CD4-positive, CD25-positive, alpha-beta regulatory T cell (primary cell): ENCODE measurements at regions not wholly inside any gene's neighbourhood (a gene's known extent, or its start where the extent isn't known, plus 50 kb on each side); places are given as distances from the start of the nearest gene placed in this dataset.

ENCODE experiments used
- ATAC-seq, 2 donors: fragments of 150-1000 bp; cut with Tn5 transposase; one replicate each; pipeline ENCODE4 v1.10.0; 2021; ENCODE audit warnings: low read depth in 2 of 2, moderate number of reproducible peaks in 2 of 2, moderate library complexity in 1 of 2
- DNase-seq, 3 donors: peaks; one replicate each; pipeline versions ENCODE4 v3.0.0 to v3.0.0-alpha.2; 2012 to 2022; ENCODE audit warnings: mixed read lengths in 1 of 3
- H3K27ac ChIP-seq: one replicate; pipeline ENCODE4 v1.7.0; 2013; ENCODE audit warnings: mild to moderate bottlenecking, low read length; ENCODE audit not compliant: insufficient read depth, poor library complexity, severe bottlenecking
- H3K27me3 ChIP-seq: one replicate; pipeline ENCODE4 v1.7.0; 2013; ENCODE audit warnings: low read length; ENCODE audit not compliant: control insufficient read depth, insufficient read depth
- H3K36me3 ChIP-seq: one replicate; pipeline ENCODE4 v1.7.0; 2013; ENCODE audit warnings: mild to moderate bottlenecking, low read length, moderate library complexity; ENCODE audit not compliant: control insufficient read depth, insufficient read depth
- H3K4me1 ChIP-seq: 2 replicates; pipeline ENCODE4 v1.7.0; 2013; ENCODE audit warnings: mild to moderate bottlenecking, low read length; ENCODE audit not compliant: insufficient read depth, control insufficient read depth, poor library complexity, severe bottlenecking
- H3K4me3 ChIP-seq: one replicate; pipeline ENCODE4 v1.7.0; 2013; ENCODE audit warnings: low read depth, mild to moderate bottlenecking, low read length, moderate library complexity
- H3K9me3 ChIP-seq, 2 experiments: 1 replicate in 1 of 2; 2 replicates in 1 of 2; pipeline ENCODE4 v1.7.0; 2013; ENCODE audit warnings: low read length in 2 of 2, mild to moderate bottlenecking in 1 of 2, moderate library complexity in 1 of 2; ENCODE audit not compliant: control insufficient read depth in 2 of 2
- H3K27ac Mint-ChIP-seq, 3 donors: one replicate each; pipeline ENCODE4 v1.8.0; 2020 to 2022; ENCODE audit warnings: mild to moderate bottlenecking in 3 of 3, mixed read lengths in 3 of 3, moderate library complexity in 2 of 3
- H3K27me3 Mint-ChIP-seq: one replicate; pipeline ENCODE4 v1.8.0; 2022; ENCODE audit warnings: mild to moderate bottlenecking, mixed read lengths
- H3K36me3 Mint-ChIP-seq: one replicate; pipeline ENCODE4 v1.8.0; 2020; ENCODE audit warnings: mixed read lengths
- H3K4me1 Mint-ChIP-seq, 4 donors: one replicate each; pipeline ENCODE4 v1.8.0; 2020 to 2022; ENCODE audit warnings: mixed read lengths in 4 of 4, mild to moderate bottlenecking in 1 of 4
- H3K4me3 Mint-ChIP-seq, 4 donors: one replicate each; pipeline ENCODE4 v1.8.0; 2020 to 2022; ENCODE audit warnings: mild to moderate bottlenecking in 4 of 4, mixed read lengths in 4 of 4, moderate library complexity in 3 of 4
- H3K9me3 Mint-ChIP-seq, 7 donors: one replicate each; pipeline ENCODE4 v1.8.0; 2020 to 2022; ENCODE audit warnings: mixed read lengths in 7 of 7, mild to moderate bottlenecking in 3 of 7, moderate library complexity in 2 of 7

DNA sequence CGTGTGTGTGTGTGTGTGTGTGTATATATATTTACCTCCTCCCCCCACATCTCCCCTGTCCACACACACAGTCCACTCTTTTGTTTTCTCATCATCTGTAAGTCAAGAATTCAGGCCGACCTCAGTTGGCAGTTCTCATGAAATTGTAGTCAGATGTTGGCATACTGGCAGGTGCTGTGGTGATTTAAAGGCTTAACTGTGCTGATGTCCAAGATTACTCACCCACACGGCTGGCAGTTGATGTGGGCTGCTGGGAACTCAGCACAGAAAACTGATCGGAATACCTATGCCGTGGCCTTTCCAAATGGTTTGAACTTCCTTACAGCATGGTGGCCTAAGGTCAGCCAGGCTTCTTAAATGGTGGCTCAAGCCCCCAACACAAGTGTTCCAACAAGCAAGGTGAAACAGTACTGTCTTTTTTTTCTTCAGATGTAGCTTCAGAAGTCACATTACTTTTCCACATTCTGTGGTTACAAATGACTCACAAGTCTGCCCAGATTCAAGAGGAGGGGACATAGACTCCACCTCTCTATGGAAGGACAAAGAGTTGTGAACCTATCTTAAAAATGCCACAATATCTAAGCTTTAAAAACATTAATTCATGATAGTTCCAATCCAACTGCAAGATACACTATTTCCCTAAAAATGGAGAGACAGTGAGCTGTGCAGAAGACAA, 198.5 kb upstream of the HS3ST4 start:
- Mint-ChIP-seq H3K4me3 (no peak overlapping the region), H3K27ac (no peak overlapping the region), H3K4me1 (no peaks in the 10 kb centered on the region), H3K36me3 (no peaks in the 10 kb centered on the region), H3K9me3 (peaks cover 0 to 3% (median 0%) of the 10 kb centered on the region in 7 donors), H3K27me3 (peaks cover 6% of the 10 kb centered on the region)
- DNase-seq (no peak), ATAC-seq (no peak)
- Histone ChIP-seq H3K4me3 (no peak overlapping the region), H3K4me1 (no peaks in the 10 kb centered on the region), H3K27me3 (peaks cover 4% of the 10 kb centered on the region), H3K27ac (no peak overlapping the region), H3K9me3 (no peaks in the 10 kb centered on the region), H3K36me3 (no peaks in the 10 kb centered on the region)

DNA sequence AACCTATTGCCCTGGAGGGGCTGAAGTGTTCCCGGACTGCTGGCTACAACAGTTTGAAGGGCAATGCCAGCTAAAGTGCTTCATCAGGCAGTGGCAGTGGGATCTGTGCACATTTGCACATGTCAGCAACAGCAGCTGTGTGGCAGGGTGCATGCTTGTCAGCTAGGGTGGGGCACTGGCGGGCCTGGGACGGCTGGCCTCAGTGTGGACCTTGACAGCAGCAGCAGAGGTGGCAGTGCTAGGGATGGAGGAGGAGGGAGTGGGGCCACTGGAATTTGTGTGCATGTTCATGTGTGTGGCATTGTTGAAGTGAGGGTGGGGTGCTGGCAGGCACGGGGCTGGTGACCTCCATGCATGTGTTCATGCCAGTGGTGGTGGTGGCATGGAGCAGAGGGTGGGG, 203.3 kb upstream of the HS3ST4 start:
- Mint-ChIP-seq H3K4me3 (no peak overlapping the region), H3K27me3 (peaks cover 9% of the 10 kb centered on the region), H3K9me3 (peaks cover 0 to 6% (median 2%) of the 10 kb centered on the region in 7 donors), H3K36me3 (no peaks in the 10 kb centered on the region), H3K27ac (no peak overlapping the region), H3K4me1 (no peaks in the 10 kb centered on the region)
- H3K27me3 ChIP-seq = peaks cover 2% of the 10 kb centered on the region
- no peaks in the 10 kb centered on the region for H3K36me3 ChIP-seq
- no peak for ATAC-seq
- no peaks in the 10 kb centered on the region for H3K9me3 ChIP-seq
- H3K27ac ChIP-seq = no peak overlapping the region
- no peaks in the 10 kb centered on the region for H3K4me1 ChIP-seq
- DNase-seq = no peak
- H3K4me3 ChIP-seq = no peak overlapping the region

DNA sequence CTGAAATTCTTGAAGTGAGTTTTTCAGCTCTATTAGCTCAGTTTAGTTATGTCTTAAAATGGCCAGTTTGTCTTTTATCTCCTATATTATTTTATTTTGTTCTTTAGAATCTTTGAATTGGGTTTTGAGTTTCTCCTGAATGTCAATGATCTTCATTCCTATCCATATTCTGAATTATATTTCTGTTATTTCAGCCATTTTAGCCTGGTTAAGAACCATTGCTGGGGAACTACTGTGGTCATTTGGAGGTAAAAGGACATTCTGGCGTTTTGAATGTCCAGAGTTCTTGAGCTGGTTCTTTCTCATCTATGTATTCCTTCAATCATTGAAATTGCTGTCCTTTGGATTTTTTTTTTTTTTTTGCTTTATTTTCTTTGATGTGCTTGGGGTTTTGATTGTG, 203.9 kb upstream of the HS3ST4 start:
- Mint-ChIP-seq H3K27me3 (peaks cover 9% of the 10 kb centered on the region), H3K4me1 (no peaks in the 10 kb centered on the region), H3K4me3 (no peak overlapping the region), H3K27ac (no peak overlapping the region), H3K9me3 (peaks cover 0 to 6% (median 2%) of the 10 kb centered on the region in 7 donors), H3K36me3 (no peaks in the 10 kb centered on the region)
- ATAC-seq (no peak), DNase-seq (no peak)
- Histone ChIP-seq H3K27ac (no peak overlapping the region), H3K27me3 (peaks cover 2% of the 10 kb centered on the region), H3K4me1 (no peaks in the 10 kb centered on the region), H3K36me3 (no peaks in the 10 kb centered on the region), H3K4me3 (no peak overlapping the region), H3K9me3 (no peaks in the 10 kb centered on the region)

DNA sequence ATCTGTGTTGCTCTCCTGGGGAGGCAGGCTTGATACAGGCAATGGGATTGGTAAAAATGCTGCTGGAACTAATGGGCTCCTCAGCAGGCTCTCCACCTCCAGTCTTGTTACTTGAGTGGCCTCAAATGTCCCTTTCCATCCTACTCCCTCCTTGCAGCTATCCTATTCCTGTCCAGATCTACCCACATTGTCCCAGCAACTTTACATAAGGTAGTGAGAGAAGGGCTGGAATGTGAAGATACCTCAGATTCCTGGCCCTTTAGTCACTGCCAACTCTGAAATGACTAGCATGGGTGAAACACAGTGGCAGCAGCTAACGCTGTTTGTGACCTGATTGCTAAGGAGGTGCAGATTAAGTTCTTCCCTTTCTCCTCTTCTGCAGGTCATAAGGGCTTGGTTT, 210.1 kb upstream of the HS3ST4 start:
- Histone ChIP-seq H3K4me3 (no peak overlapping the region), H3K9me3 (no peaks in the 10 kb centered on the region), H3K36me3 (no peaks in the 10 kb centered on the region), H3K27me3 (peaks cover 2% of the 10 kb centered on the region), H3K27ac (no peak overlapping the region), H3K4me1 (no peaks in the 10 kb centered on the region)
- no peak for ATAC-seq
- no peak for DNase-seq
- Mint-ChIP-seq H3K4me3 (no peak overlapping the region), H3K36me3 (no peaks in the 10 kb centered on the region), H3K27me3 (peaks cover 7% of the 10 kb centered on the region), H3K9me3 (peaks cover 0 to 4% (median 0%) of the 10 kb centered on the region in 7 donors), H3K27ac (no peak overlapping the region), H3K4me1 (no peaks in the 10 kb centered on the region)

DNA sequence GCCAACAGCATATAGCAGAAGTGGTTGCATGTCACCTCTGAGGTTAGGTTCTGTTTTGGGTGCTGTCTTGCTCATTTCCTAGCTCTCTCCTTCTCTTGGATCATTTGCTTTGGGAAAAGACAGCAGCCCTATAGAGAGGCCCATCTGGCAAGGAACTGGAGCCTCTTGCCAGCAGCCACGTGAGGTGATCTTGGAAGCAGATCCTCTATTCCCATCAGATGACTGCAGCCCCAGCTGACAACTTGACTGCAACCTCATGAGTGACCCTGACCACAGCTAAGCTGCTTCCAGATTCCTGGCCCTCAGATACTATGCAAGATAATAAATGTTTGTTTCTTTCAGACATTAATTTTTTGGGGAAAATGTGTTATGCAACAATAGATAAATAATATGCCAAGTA, 213.3 kb upstream of the HS3ST4 start:
- Histone ChIP-seq H3K4me3 (no peak overlapping the region), H3K36me3 (no peaks in the 10 kb centered on the region), H3K27ac (no peak overlapping the region), H3K9me3 (no peaks in the 10 kb centered on the region), H3K4me1 (no peaks in the 10 kb centered on the region), H3K27me3 (peaks cover 2% of the 10 kb centered on the region)
- ATAC-seq = no peak
- no peak overlapping the region for H3K4me3 Mint-ChIP-seq
- no peaks in the 10 kb centered on the region for H3K36me3 Mint-ChIP-seq
- no peak for DNase-seq
- H3K9me3 Mint-ChIP-seq = peaks cover 0 to 4% (median 0%) of the 10 kb centered on the region in 7 donors
- H3K27ac Mint-ChIP-seq = no peak overlapping the region
- no peaks in the 10 kb centered on the region for H3K4me1 Mint-ChIP-seq
- H3K27me3 Mint-ChIP-seq = peaks cover 13% of the 10 kb centered on the region

DNA sequence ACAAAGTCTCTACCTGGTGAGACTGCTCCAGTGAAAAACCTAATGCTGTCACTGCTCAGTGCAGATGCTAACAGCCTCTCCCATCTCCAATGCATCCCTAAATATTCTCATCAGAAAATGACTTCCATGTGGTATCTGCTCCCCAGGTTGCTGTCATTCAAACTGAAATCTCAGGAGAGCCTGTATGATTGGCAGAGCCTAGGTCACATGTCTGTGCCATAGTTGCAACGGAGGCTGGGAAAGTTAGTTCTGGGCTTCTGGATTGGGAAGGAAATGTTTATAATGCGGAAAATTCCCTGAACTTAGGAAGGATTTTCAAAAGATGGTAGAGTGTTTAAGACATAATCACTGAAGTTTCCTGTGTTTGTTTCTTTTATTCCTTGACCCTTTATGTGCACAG, 206.4 kb upstream of the ZKSCAN2 start:
- H3K36me3 ChIP-seq = no peaks in the 10 kb centered on the region
- no peaks in the 10 kb centered on the region for H3K36me3 Mint-ChIP-seq
- no peak overlapping the region for H3K27ac Mint-ChIP-seq
- H3K27ac ChIP-seq = no peak overlapping the region
- H3K4me1 Mint-ChIP-seq = no peaks in the 10 kb centered on the region
- H3K9me3 Mint-ChIP-seq = peaks cover 0 to 3% (median 0%) of the 10 kb centered on the region in 7 donors
- no peak for DNase-seq
- no peaks in the 10 kb centered on the region for H3K9me3 ChIP-seq
- no peak for ATAC-seq
- H3K4me3 ChIP-seq = no peak overlapping the region
- H3K4me1 ChIP-seq = no peaks in the 10 kb centered on the region
- H3K27me3 ChIP-seq = no peaks in the 10 kb centered on the region
- no peak overlapping the region for H3K4me3 Mint-ChIP-seq
- peaks cover 9% of the 10 kb centered on the region for H3K27me3 Mint-ChIP-seq

DNA sequence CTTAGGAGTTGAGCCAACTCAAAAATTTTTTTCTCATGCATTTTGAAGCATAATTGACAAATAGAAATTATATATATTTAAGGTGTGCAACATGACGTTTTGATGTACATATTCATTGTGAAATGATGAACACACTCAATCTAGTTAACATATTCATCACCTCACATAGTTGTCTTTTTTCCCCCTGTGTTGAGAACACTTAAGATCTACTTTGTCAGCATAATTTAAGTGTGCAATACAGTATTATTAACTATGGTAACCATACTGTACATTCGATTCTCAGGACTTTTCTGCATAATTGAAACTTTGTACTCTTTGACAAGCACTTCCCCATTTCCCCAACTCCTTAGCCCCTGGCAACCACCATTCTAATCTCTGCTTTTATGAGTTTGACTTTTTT, 192.2 kb upstream of the ZKSCAN2 start:
- H3K36me3 Mint-ChIP-seq = no peaks in the 10 kb centered on the region

DNA sequence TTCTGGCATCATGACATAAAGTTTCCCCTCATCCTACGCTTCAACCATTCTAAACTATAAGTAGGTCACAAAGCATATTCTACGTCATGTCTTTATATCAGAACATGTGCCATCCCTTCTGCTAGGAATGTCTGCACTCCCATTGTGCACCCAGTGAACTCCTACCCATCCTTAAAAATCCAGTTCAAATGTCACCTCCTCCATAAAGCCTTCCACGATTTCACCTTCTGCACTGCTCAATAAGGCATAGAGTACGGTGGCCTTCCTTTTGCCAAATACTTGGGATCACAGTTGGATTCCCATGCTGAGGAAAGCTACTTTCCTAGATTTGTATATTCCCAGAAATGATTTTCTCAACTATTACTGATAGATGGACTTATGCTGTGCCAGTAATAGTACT, 186.3 kb upstream of the ZKSCAN2 start:
- Mint-ChIP-seq H3K4me1 (no peaks in the 10 kb centered on the region), H3K27ac (no peak overlapping the region), H3K4me3 (no peak overlapping the region), H3K36me3 (no peaks in the 10 kb centered on the region), H3K9me3 (peaks cover 0 to 6% (median 0%) of the 10 kb centered on the region in 7 donors), H3K27me3 (peaks cover 10% of the 10 kb centered on the region)
- DNase-seq (no peak), ATAC-seq (no peak)
- no peaks in the 10 kb centered on the region for H3K36me3 ChIP-seq
- no peak overlapping the region for H3K27ac ChIP-seq
- H3K4me1 ChIP-seq = no peaks in the 10 kb centered on the region
- peaks cover 5% of the 10 kb centered on the region for H3K27me3 ChIP-seq
- H3K9me3 ChIP-seq = peaks cover 0 to 5% of the 10 kb centered on the region in 2 experiments
- H3K4me3 ChIP-seq = no peak overlapping the region

More for the DNA sequence above, 192.2 kb upstream of the ZKSCAN2 start:
- no peak overlapping the region for H3K4me3 ChIP-seq
- H3K4me1 ChIP-seq = no peaks in the 10 kb centered on the region
- Mint-ChIP-seq H3K27ac (no peak overlapping the region), H3K9me3 (peaks cover 0 to 9% (median 2%) of the 10 kb centered on the region in 7 donors), H3K27me3 (no peaks in the 10 kb centered on the region), H3K4me1 (no peaks in the 10 kb centered on the region), H3K4me3 (no peak overlapping the region)
- no peak overlapping the region for H3K27ac ChIP-seq
- H3K27me3 ChIP-seq = peaks cover 2% of the 10 kb centered on the region
- no peaks in the 10 kb centered on the region for H3K36me3 ChIP-seq
- no peak for DNase-seq
- ATAC-seq = no peak
- peaks cover 0 to 5% of the 10 kb centered on the region in 2 experiments for H3K9me3 ChIP-seq
